HCT116 (cell line): ENCODE measurements at regions not wholly inside any gene's neighbourhood (a gene's known extent, or its start where the extent isn't known, plus 50 kb on each side); places are given as distances from the start of the nearest gene placed in this dataset.

Source experiments
- ATAC-seq: fragments of 200-7000 bp; cut with Tn5 transposase; 2 replicates; pipeline ENCODE4 v1.9.1; 2020; ENCODE audit warnings: mild to moderate bottlenecking, moderate library complexity
- BruUV-seq: library from RNA; stranded (reverse); fragments of 400-500 nt; replicated peaks from 2 replicates; lab custom pipeline; 2021; lab: Mats Ljungman, UMichigan
- CTCF ChIA-PET: fragments of 300-600 bp; sonication (Branson Sonifier 250); formaldehyde crosslinking; loops from one replicate; lab custom pipeline; 2021; ENCODE audit warnings: antibody characterized with exemption; lab: Charles Lee
- POLR2A ChIA-PET: fragments of 300-600, 350-600 bp; sonication (Branson Sonifier 250); formaldehyde crosslinking; loops from one replicate; lab custom pipeline; 2021; ENCODE audit warnings: antibody characterized with exemption; lab: Charles Lee
- RAD21 ChIA-PET, 2 experiments: fragments of 300-600 bp; sonication (Branson Sonifier 250); formaldehyde crosslinking; loops; one replicate each; lab custom pipeline; 2023; ENCODE audit warnings: low total read pairs in 2 of 2; ENCODE audit not compliant: uncharacterized antibody in 2 of 2, unreplicated experiment in 2 of 2, low non-redundant PET in 1 of 2; lab: Charles Lee
- DNase-seq: peaks from one replicate; pipeline ENCODE4 v3.0.0-alpha.2; 2010; ENCODE audit warnings: low read depth, low spot score
- H2AFZ ChIP-seq: fragments of 200-600 bp; shearing (Covaris generic), sonication (generic); 2 replicates; pipeline ENCODE4 v1.6.1; 2017; ENCODE audit warnings: low read depth, mixed run types, mixed read lengths, antibody characterized with exemption, low read length; ENCODE audit not compliant: poor library complexity, severe bottlenecking
- H3K27ac ChIP-seq: 2 replicates; pipeline ENCODE4 v1.5.1; 2012; ENCODE audit warnings: low read depth, low read length
- H3K27me3 ChIP-seq: fragments of 200-600 bp; sonication (generic); 2 replicates; pipeline ENCODE4 v1.6.1; 2016; ENCODE audit warnings: mixed run types, low read length, mixed read lengths; ENCODE audit not compliant: insufficient read depth
- H3K36me3 ChIP-seq, 2 experiments: fragments of 200-500 bp in 1 of 2; fragments of 200-600 bp in 1 of 2; sonication (Bioruptor generic) in 1 of 2; sonication (generic) in 1 of 2; 2 replicates each; pipeline versions ENCODE4 v1.5.1 to v1.6.1; 2014 to 2016; ENCODE audit warnings: low read length in 2 of 2, inconsistent platforms in 1 of 2, mixed read lengths in 1 of 2, mixed run types in 1 of 2; ENCODE audit not compliant: insufficient read depth in 2 of 2, control insufficient read depth in 1 of 2
- H3K4me1 ChIP-seq, 2 experiments: fragments of 200-600 bp in 1 of 2; sonication (generic) in 1 of 2; 2 replicates each; pipeline versions ENCODE4 v1.5.1 to v1.6.1; 2012 to 2017; ENCODE audit warnings: low read length in 2 of 2, inconsistent platforms in 1 of 2, mild to moderate bottlenecking in 1 of 2, mixed read lengths in 1 of 2, mixed run types in 1 of 2, moderate library complexity in 1 of 2; ENCODE audit not compliant: insufficient read depth in 2 of 2, control insufficient read depth in 1 of 2
- H3K4me2 ChIP-seq: fragments of 200-600 bp; sonication (generic); 2 replicates; pipeline ENCODE4 v1.6.1; 2017; ENCODE audit warnings: mixed run types, low read length, mixed read lengths
- H3K4me3 ChIP-seq, 2 experiments: fragments of 200-600 bp in 1 of 2; sonication (generic) in 1 of 2; replicated peaks in 1 of 2; 2 replicates each; pipeline ENCODE4 v1.5.1; 2011 to 2016; ENCODE audit warnings: low read length in 2 of 2, control low read depth in 1 of 2, low read depth in 1 of 2, mild to moderate bottlenecking in 1 of 2, mixed read lengths in 1 of 2, mixed run types in 1 of 2
- H3K79me2 ChIP-seq: fragments of 200-600 bp; sonication (generic); 2 replicates; pipeline ENCODE4 v1.6.1; 2017; ENCODE audit warnings: mild to moderate bottlenecking, mixed run types, low read length, moderate library complexity, mixed read lengths; ENCODE audit not compliant: insufficient read depth
- H3K9ac ChIP-seq: fragments of 200-600 bp; sonication (generic); 2 replicates; pipeline ENCODE4 v1.6.1; 2016; ENCODE audit warnings: low read length, mixed read lengths
- H3K9me2 ChIP-seq: fragments of 200-600 bp; sonication (generic), shearing (Covaris generic); 2 replicates; pipeline ENCODE4 v1.6.1; 2017; ENCODE audit warnings: mixed run types, mild to moderate bottlenecking, moderate library complexity; ENCODE audit not compliant: insufficient read depth
- H3K9me3 ChIP-seq, 2 experiments: fragments of 200-500 bp in 1 of 2; fragments of 200-600 bp in 1 of 2; sonication (Bioruptor generic) in 1 of 2; sonication (generic) in 1 of 2; 2 replicates each; pipeline ENCODE4 v1.6.1; 2014 to 2017; ENCODE audit warnings: low read length in 2 of 2, mixed read lengths in 2 of 2, inconsistent platforms in 1 of 2, low read depth in 1 of 2, mild to moderate bottlenecking in 1 of 2, mixed run types in 1 of 2, moderate library complexity in 1 of 2; ENCODE audit not compliant: control insufficient read depth in 1 of 2, insufficient read depth in 1 of 2
- H4K20me1 ChIP-seq: fragments of 200-600 bp; sonication (generic), shearing (Covaris generic); 2 replicates; pipeline ENCODE4 v1.6.1; 2017; ENCODE audit warnings: mixed run types, mild to moderate bottlenecking, moderate library complexity; ENCODE audit not compliant: insufficient read depth
- ATF3 ChIP-seq: IDR thresholded peaks from 2 replicates; pipeline ENCODE4 v1.6.1; 2012
- CBX3 ChIP-seq: IDR thresholded peaks from 2 replicates; pipeline ENCODE4 v1.6.1; 2012; ENCODE audit warnings: low read depth
- CTCF ChIP-seq, 3 experiments: fragments of 200-600 bp in 1 of 3; sonication (generic) in 1 of 3; IDR thresholded peaks in 2 of 3; conservative IDR thresholded peaks in 1 of 3; 2 replicates each; pipeline ENCODE4 v1.5.1; 2012 to 2017; ENCODE audit warnings: low read depth in 2 of 3, low read length in 2 of 3, antibody characterized with exemption in 1 of 3, borderline replicate concordance in 1 of 3, control low read depth in 1 of 3, mild to moderate bottlenecking in 1 of 3, mixed read lengths in 1 of 3, mixed run types in 1 of 3, moderate library complexity in 1 of 3; ENCODE audit not compliant: insufficient read depth in 1 of 3
- EGR1 ChIP-seq: IDR thresholded peaks from 2 replicates; pipeline ENCODE4 v1.6.1; 2012; ENCODE audit warnings: low read depth
- ELF1 ChIP-seq: IDR thresholded peaks from 2 replicates; pipeline ENCODE4 v1.6.1; 2012; ENCODE audit warnings: low read depth, borderline replicate concordance
- EZH2 ChIP-seq: fragments of 200-600 bp; sonication (generic); IDR thresholded peaks from 2 replicates; pipeline ENCODE4 v1.6.1; 2017; ENCODE audit warnings: antibody characterized with exemption, mixed run types
- FOSL1 ChIP-seq: IDR thresholded peaks from 2 replicates; pipeline ENCODE4 v1.6.1; 2012; ENCODE audit warnings: low read depth
- JUND ChIP-seq: IDR thresholded peaks from 2 replicates; pipeline ENCODE4 v1.6.1; 2012
- MAX ChIP-seq: IDR thresholded peaks from 2 replicates; pipeline ENCODE4 v1.6.1; 2012
- POLR2A ChIP-seq: IDR thresholded peaks from 2 replicates; pipeline ENCODE4 v1.7.0; 2011; ENCODE audit warnings: borderline replicate concordance; ENCODE audit not compliant: insufficient read depth, insufficient read length; ENCODE audit errors: extremely low read depth
- POLR2AphosphoS5 ChIP-seq: IDR thresholded peaks from 2 replicates; pipeline ENCODE4 v1.6.1; 2011; ENCODE audit warnings: mild to moderate bottlenecking, low read depth, low read length, moderate library complexity
- SIN3A ChIP-seq: IDR thresholded peaks from 2 replicates; pipeline ENCODE4 v1.6.1; 2012; ENCODE audit warnings: low read depth
- SP1 ChIP-seq: IDR thresholded peaks from 2 replicates; pipeline ENCODE4 v1.6.1; 2012; ENCODE audit warnings: low read depth
- TCF7L2 ChIP-seq: IDR thresholded peaks from 2 replicates; pipeline ENCODE4 v1.7.0; 2011; ENCODE audit warnings: borderline replicate concordance, inconsistent platforms; ENCODE audit not compliant: insufficient read depth, insufficient read length; ENCODE audit errors: extremely low read depth
- YY1 ChIP-seq: IDR thresholded peaks from 2 replicates; pipeline ENCODE4 v1.6.1; 2011; ENCODE audit warnings: low read length, low read depth, moderate library complexity, mild to moderate bottlenecking; ENCODE audit not compliant: insufficient replicate concordance; ENCODE audit errors: extremely low read depth
- ZFX ChIP-seq: fragments of 450-650 bp; IDR thresholded peaks from 2 replicates; pipeline ENCODE4 v1.6.1; 2017
- ZNF274 ChIP-seq: fragments of 200-500 bp; sonication (Bioruptor generic); IDR thresholded peaks from 2 replicates; pipeline ENCODE4 v1.6.1; 2014; ENCODE audit warnings: mild to moderate bottlenecking, low read depth, low read length, inconsistent platforms
- intact Hi-C: fragments of 100-400 bp; cut with micrococcal nuclease; formaldehyde crosslinking; loops from 2 replicates; pipeline ENCODE4 v1.10.0; 2022
- TF ChIP-seq, protein P1 (sequence below): IDR thresholded peaks from 2 replicates; pipeline ENCODE4 v1.6.1; 2011; ENCODE audit warnings: mild to moderate bottlenecking, low read length, moderate library complexity; ENCODE audit not compliant: insufficient replicate concordance; ENCODE audit errors: extremely low read depth
- TF ChIP-seq, protein P2 (sequence below): IDR thresholded peaks from 2 replicates; pipeline ENCODE4 v1.6.1; 2012; ENCODE audit warnings: low read depth

GRCh38 chr19:5232798-5233505 is 107.7 kb downstream of the PTPRS start:
- H3K79me2 ChIP-seq: no peaks in the 10 kb centered on the region
- intact Hi-C loops: no loop called here
- no peak overlapping the region for H3K9ac ChIP-seq
- RAD21 ChIA-PET: no interaction called here
- POLR2A ChIA-PET: no interaction called here
- H4K20me1 ChIP-seq: no peaks in the 10 kb centered on the region
- no peak overlapping the region for H3K4me3 ChIP-seq
- H2AFZ ChIP-seq: no peak overlapping the region
- H3K4me1 ChIP-seq: peaks cover 0 to 14% of the 10 kb centered on the region in 2 experiments; a peak in 1 of 4 replicates
- H3K4me2 ChIP-seq: no peak overlapping the region
- H3K9me3 ChIP-seq: no peaks in the 10 kb centered on the region
- no peaks in the 10 kb centered on the region for H3K36me3 ChIP-seq
- no peak for ATAC-seq
- BruUV-seq: no TSS peak
- H3K27me3 ChIP-seq: no peaks in the 10 kb centered on the region
- no peaks in the 10 kb centered on the region for H3K9me2 ChIP-seq
- no peak overlapping the region for H3K27ac ChIP-seq
- DNase-seq: no peak
- no peak for TF ChIP-seq POLR2A
- TF ChIP-seq CTCF (IDR thresholded peaks at IDR 0.05 in 2 of 3, conservative IDR thresholded peaks at IDR 0.05 in 1 of 3; ENCODE audit: borderline replicate concordance in 1 of 3, insufficient read depth in 1 of 3, low read depth in 2 of 3, low read length in 2 of 3): no peak
- no peak for TF ChIP-seq MAX
- no peak for TF ChIP-seq SIN3A
- no peak for TF ChIP-seq EGR1
- TF ChIP-seq CBX3: no peak
- no peak for TF ChIP-seq ZFX
- TF ChIP-seq YY1: no peak
- TF ChIP-seq ELF1: no peak
- TF ChIP-seq ZNF274: no peak
- TF ChIP-seq, protein P1, sequence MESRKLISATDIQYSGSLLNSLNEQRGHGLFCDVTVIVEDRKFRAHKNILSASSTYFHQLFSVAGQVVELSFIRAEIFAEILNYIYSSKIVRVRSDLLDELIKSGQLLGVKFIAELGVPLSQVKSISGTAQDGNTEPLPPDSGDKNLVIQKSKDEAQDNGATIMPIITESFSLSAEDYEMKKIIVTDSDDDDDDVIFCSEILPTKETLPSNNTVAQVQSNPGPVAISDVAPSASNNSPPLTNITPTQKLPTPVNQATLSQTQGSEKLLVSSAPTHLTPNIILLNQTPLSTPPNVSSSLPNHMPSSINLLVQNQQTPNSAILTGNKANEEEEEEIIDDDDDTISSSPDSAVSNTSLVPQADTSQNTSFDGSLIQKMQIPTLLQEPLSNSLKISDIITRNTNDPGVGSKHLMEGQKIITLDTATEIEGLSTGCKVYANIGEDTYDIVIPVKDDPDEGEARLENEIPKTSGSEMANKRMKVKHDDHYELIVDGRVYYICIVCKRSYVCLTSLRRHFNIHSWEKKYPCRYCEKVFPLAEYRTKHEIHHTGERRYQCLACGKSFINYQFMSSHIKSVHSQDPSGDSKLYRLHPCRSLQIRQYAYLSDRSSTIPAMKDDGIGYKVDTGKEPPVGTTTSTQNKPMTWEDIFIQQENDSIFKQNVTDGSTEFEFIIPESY: no peak
- TF ChIP-seq, protein P2, sequence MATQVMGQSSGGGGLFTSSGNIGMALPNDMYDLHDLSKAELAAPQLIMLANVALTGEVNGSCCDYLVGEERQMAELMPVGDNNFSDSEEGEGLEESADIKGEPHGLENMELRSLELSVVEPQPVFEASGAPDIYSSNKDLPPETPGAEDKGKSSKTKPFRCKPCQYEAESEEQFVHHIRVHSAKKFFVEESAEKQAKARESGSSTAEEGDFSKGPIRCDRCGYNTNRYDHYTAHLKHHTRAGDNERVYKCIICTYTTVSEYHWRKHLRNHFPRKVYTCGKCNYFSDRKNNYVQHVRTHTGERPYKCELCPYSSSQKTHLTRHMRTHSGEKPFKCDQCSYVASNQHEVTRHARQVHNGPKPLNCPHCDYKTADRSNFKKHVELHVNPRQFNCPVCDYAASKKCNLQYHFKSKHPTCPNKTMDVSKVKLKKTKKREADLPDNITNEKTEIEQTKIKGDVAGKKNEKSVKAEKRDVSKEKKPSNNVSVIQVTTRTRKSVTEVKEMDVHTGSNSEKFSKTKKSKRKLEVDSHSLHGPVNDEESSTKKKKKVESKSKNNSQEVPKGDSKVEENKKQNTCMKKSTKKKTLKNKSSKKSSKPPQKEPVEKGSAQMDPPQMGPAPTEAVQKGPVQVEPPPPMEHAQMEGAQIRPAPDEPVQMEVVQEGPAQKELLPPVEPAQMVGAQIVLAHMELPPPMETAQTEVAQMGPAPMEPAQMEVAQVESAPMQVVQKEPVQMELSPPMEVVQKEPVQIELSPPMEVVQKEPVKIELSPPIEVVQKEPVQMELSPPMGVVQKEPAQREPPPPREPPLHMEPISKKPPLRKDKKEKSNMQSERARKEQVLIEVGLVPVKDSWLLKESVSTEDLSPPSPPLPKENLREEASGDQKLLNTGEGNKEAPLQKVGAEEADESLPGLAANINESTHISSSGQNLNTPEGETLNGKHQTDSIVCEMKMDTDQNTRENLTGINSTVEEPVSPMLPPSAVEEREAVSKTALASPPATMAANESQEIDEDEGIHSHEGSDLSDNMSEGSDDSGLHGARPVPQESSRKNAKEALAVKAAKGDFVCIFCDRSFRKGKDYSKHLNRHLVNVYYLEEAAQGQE: no peak
- TF ChIP-seq JUND: no peak
- no peak for TF ChIP-seq ATF3
- TF ChIP-seq SP1: no peak
- no peak for TF ChIP-seq POLR2AphosphoS5
- no peak for TF ChIP-seq EZH2
- TF ChIP-seq TCF7L2: no peak
- no peak for TF ChIP-seq FOSL1
- CTCF ChIA-PET: no interaction called here
